LNCAP (cell line): ENCODE measurements at regions not wholly inside any gene's neighbourhood (a gene's known extent, or its start where the extent isn't known, plus 50 kb on each side); places are given as distances from the start of the nearest gene placed in this dataset.

Experiments
- TF ChIP-seq, protein P1 (sequence below): fragments of 450-650 bp; IDR thresholded peaks from 2 replicates; pipeline ENCODE4 v1.5.1; 2017; ENCODE audit warnings: mild to moderate bottlenecking

DNA sequence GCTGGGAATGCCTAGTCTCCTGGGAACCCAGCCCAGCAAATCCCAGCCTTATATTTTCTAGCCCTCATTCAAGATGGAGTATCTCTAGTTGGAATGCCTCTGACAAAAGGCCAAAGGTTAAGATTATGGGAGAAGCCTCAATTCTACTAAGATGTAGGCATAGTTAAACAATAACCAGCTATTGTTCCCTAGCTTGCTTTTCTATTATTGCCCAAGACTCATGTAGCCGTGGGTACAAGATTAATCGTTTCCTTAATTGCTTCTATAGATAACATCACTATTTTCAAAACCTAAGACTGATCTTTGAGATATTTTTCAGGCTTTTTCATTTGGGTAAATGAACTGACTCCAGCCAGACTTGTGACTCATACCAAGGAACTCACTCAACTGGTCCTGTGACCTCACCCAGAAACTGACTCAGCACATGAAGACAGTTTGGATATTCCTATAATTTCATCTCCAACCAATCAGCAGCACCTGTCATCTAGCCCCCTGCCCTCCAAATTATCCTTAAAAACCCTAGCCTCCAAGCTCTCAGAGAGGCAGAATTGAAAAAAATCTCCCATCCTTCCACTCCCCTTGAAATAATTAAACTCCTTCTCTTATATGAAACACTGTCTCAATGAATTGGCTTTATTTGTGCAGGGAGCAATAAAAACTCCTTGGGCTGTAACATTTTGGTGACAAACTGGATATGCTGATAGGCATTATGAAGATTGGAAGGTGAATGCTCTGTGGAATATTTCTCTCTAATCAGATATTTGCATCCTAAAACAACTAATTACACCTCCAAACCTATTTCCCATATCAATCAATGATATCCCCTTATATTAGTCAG is 589.0 kb downstream of the C12orf50 start:
- TF ChIP-seq, protein P1, sequence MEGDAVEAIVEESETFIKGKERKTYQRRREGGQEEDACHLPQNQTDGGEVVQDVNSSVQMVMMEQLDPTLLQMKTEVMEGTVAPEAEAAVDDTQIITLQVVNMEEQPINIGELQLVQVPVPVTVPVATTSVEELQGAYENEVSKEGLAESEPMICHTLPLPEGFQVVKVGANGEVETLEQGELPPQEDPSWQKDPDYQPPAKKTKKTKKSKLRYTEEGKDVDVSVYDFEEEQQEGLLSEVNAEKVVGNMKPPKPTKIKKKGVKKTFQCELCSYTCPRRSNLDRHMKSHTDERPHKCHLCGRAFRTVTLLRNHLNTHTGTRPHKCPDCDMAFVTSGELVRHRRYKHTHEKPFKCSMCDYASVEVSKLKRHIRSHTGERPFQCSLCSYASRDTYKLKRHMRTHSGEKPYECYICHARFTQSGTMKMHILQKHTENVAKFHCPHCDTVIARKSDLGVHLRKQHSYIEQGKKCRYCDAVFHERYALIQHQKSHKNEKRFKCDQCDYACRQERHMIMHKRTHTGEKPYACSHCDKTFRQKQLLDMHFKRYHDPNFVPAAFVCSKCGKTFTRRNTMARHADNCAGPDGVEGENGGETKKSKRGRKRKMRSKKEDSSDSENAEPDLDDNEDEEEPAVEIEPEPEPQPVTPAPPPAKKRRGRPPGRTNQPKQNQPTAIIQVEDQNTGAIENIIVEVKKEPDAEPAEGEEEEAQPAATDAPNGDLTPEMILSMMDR, result no peak

DNA sequence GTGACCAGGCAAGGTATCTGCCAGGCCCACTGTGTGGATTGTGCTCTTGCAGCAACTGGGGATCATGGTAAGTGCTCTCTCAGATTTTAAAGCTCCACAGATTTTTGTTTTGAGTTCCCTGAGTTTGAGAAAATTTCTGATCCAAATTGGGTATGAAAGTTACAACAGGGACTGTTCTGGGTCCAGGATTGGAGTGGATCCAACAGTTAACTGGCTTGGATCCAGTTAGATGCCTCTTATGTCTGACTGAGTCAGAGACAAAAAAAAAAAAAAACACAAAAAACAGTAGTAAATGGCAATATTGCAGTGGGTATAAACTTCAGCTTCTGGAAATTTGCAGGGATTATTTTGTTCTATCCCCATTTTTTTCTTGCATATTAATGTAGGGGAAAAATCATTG is 598.8 kb downstream of the C12orf50 start:
- TF ChIP-seq, protein P1, result no peak

DNA sequence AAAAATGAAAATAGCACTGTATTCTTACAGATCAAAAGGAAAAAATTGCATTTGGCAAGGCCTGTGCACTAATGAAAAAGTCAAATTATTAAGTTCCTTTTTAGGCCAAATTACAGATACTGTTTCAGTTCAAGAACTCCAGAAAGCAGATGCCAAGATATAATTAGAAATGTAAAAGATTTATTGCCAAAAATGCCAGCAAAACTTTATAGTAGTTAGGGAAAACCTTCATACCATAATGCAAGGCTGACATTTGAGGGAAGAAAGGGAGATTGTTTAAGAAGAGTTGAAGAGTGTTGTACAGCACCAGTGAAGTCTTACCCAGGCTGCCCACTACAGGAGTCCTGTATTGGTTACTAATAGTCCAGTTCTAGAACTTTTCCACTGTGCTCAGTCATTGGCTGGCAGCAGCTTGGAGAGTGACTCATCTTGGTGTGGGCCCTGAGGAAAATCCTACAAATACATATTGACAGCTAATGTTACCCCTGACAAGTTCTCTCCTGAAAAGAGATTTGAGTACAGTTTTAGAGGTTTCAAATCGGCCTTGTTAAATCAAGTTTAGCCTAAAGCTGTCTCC is 600.4 kb downstream of the C12orf50 start:
- TF ChIP-seq, protein P1, result no peak

DNA sequence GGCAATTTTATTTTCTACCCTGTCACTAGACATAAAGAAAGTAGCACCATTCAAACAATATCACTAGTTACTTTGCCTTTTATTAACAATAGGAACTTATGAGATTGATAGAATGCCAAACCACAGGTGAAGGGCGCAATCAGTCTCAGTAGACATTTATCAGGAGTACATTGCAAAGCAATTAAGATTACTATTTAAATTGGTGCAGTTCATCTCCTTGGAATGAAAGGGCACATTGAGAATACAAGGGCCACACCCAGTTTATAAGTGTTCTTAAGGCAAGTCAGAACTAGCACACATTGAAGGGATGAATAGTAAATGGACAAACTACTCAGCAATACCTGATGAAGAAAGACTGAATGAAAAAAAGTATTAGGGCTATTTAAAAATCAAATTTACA is 601.4 kb downstream of the C12orf50 start:
- TF ChIP-seq, protein P1, result no peak

DNA sequence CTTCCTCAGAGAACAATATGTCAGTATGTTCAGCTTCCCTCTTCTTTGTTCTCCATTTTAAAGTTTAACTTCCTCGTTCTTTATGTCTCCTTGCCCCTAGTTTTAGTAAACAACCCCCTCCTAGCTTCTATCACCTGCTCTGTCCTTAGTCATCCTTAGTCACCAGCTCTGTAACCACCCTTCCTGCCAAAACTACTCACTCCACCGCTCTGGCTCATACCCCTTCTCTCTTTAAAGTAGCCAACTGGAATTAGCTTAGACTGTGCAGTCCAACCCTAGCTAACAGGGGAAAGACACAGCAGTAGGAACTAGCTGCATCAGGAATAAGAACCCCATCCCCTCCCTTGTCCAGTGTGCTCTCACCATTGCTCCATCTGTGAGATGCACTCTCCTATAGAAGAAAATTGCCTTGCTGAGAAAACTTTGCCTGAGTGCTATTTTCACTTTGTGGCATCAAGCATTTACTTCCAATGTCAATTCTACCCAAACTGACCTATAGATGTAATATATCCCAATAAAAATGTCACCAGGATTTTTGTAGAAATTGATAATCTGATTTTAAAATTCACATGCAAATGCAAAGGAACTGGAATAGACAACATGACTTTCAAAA is 603.2 kb downstream of the C12orf50 start:
- TF ChIP-seq, protein P1, result no peak

DNA sequence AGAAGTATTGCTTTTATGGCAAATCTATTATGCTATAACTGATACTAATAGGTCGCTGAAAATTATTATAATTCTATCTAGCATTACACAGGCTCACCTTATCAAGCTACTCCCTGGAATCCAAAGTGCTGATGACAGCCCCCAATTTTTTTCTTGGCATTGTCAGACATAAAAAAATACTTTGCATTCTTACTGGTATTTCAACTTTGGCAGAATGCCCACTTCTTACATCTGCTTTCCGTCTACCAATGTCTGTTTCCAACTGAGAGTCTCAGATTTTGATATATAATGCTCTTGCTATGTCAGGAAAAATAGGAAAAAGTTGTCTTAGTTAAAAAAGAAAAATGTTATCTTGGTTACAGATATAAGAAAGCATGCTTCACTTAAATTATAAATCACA is 615.4 kb downstream of the C12orf50 start:
- TF ChIP-seq, protein P1, result no peak

DNA sequence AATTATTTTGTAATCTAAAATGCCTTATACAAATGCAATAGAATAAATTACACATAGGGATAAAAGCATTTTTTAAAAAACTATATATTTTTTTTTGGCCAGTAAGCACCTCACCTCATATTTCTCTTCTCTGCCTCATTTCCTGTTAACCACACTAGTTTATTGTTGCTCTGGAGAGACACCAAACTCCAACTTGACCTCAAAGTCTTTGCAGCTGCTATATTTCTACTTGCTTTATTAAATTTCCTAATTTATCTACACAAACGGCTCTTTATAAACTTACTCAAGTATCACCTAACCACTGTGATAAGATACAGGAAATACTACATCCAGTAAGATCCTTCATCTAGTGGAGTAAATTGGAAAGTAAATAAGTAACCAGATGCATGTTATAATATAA is 622.3 kb downstream of the C12orf50 start:
- TF ChIP-seq, protein P1, result no peak
